Prostate gland (tissue), 2 donors: ENCODE measurements at regions not wholly inside any gene's neighbourhood (a gene's known extent, or its start where the extent isn't known, plus 50 kb on each side); places are given as distances from the start of the nearest gene placed in this dataset.

Experiments used
- DNase-seq: peaks from one replicate; pipeline ENCODE4 v3.0.0-alpha.2; 2019; ENCODE audit warnings: low spot score
- H3K27ac ChIP-seq, 2 donors: fragments of 200-600 bp; sonication (generic); 2 replicates each; pipeline ENCODE4 v1.5.1; 2017 to 2019
- H3K27me3 ChIP-seq: fragments of 200-600 bp; sonication (generic); replicated peaks from 2 replicates; pipeline ENCODE4 v1.5.1; 2019; ENCODE audit not compliant: insufficient read depth
- H3K36me3 ChIP-seq, 2 donors: fragments of 200-600 bp; sonication (generic); 1 replicate in 1 of 2; 2 replicates in 1 of 2; pipeline versions ENCODE4 v1.5.1 to v1.8.1; 2017 to 2019
- H3K4me1 ChIP-seq: fragments of 200-600 bp; sonication (generic); replicated peaks from 2 replicates; pipeline ENCODE4 v1.5.1; 2019
- H3K4me3 ChIP-seq, 2 donors: fragments of 200-600 bp; sonication (generic); 2 replicates each; pipeline ENCODE4 v1.5.1; 2017 to 2019
- H3K9me3 ChIP-seq: fragments of 200-600 bp; sonication (generic); 2 replicates; pipeline ENCODE4 v1.5.1; 2017
- POLR2A ChIP-seq: fragments of 450-650 bp; IDR thresholded peaks from one replicate; pipeline ENCODE4 v1.6.1; 2016; ENCODE audit warnings: antibody characterized with exemption, mild to moderate bottlenecking
- POLR2AphosphoS5 ChIP-seq: sonication (generic); formaldehyde crosslinking; IDR thresholded peaks from one replicate; pipeline ENCODE4 v1.6.1; 2017; ENCODE audit warnings: antibody characterized with exemption
- WGBS: methylation state at CpG from one replicate; pipeline ENCODE4 v1.1.5; 2018; 5-methylcytosine and 5-hydroxymethylcytosine counted together
- intact Hi-C: fragments of 100-400 bp; cut with DNase I; formaldehyde crosslinking; loops from one replicate; pipeline ENCODE4 v1.14.2; 2022
- TF ChIP-seq, protein P1 (sequence below), 4 experiments: fragments of 200-600 bp in 2 of 4; fragments of 450-650 bp in 2 of 4; sonication (generic) in 2 of 4; IDR thresholded peaks; 1 replicate in 3 of 4; 2 replicates in 1 of 4; pipeline ENCODE4 v1.5.1; 2016 to 2019; ENCODE audit warnings: antibody characterized with exemption in 4 of 4, mild to moderate bottlenecking in 2 of 4, moderate library complexity in 2 of 4

DNA sequence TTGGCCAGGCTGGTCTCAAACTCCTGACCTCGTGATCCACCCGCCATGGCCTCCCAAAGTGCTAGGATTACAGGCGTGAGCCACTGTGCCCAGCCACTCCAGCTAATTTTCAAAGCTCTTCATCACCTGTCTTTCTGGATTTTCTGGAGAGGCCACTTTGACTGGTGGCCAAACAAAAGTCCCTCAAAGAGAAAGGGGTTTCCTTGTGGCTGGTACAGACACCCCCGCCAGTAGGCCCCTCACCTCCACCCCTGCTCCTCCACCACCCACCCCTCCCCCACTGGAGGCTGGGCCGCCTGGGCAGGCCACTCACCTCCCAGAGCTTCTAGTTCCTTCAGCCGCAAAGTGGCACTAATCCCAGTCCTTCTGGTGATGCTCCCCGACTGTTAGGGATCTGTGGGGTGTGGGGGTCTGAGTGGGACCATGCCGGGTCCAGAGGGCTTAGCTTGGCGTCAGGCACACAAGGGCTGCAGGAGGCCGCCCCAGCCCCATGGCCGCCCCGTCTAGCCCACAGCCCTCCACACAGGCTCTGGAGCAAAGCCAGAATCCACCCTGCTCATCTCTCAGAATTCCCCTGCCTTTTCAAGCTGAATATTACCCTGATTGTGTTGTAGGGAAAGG is 182.0 kb upstream of the IER5L start:
- TF ChIP-seq POLR2A (no peak), POLR2AphosphoS5 (no peak)
- TF ChIP-seq, protein P1, sequence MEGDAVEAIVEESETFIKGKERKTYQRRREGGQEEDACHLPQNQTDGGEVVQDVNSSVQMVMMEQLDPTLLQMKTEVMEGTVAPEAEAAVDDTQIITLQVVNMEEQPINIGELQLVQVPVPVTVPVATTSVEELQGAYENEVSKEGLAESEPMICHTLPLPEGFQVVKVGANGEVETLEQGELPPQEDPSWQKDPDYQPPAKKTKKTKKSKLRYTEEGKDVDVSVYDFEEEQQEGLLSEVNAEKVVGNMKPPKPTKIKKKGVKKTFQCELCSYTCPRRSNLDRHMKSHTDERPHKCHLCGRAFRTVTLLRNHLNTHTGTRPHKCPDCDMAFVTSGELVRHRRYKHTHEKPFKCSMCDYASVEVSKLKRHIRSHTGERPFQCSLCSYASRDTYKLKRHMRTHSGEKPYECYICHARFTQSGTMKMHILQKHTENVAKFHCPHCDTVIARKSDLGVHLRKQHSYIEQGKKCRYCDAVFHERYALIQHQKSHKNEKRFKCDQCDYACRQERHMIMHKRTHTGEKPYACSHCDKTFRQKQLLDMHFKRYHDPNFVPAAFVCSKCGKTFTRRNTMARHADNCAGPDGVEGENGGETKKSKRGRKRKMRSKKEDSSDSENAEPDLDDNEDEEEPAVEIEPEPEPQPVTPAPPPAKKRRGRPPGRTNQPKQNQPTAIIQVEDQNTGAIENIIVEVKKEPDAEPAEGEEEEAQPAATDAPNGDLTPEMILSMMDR (IDR thresholded peaks at IDR 0.05), result no peak
- WGBS, result 51% methylated on average over 12 of the region's 12 CpGs
- DNase-seq, result no peak

DNA sequence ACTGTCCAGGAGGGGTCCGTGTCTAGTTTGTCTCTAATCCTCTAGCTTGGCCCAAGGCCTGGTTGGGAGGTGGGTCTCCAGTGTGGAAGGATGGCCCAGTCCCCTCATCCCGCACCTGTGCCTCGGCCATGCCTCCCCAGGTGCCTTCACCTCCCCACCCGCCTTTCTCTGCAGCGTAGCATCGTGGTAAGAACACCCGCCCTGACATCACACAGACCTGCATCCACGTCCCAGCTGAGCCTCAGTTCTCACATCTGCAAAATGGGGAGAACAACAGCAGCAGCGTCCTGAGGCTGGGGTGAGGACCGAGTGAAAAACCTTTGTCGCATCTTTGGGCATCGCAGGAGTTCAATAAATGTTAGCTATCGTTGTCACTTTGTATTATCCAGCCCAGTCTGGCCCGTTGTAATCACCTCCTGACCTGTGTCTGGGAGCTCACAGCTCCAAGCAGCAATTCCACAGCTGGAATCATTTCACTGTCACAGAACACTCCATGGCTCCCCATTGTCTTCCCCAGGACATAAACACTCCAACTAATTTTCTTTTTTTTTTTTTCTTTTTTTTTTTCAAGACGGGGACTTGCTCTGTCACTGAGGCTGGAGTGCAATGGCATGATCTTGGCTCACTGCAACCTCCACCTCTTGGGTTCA is 181.2 kb upstream of the IER5L start:
- DNase-seq, result no peak
- Histone ChIP-seq H3K4me1 (no peaks in the 10 kb centered on the region), H3K27ac (no peak overlapping the region), H3K4me3 (no peak overlapping the region), H3K9me3 (no peaks in the 10 kb centered on the region), H3K36me3 (no peaks in the 10 kb centered on the region), H3K27me3 (no peaks in the 10 kb centered on the region)
- intact Hi-C loops, result no loop called here
- TF ChIP-seq POLR2AphosphoS5, result no peak
- TF ChIP-seq, protein P1 (IDR thresholded peaks at IDR 0.05), result no peak
- TF ChIP-seq POLR2A, result no peak
- WGBS, result 91% methylated on average over 15 of the region's 15 CpGs

More for the DNA sequence above, 182.0 kb upstream of the IER5L start:
- H3K27me3 ChIP-seq, result no peaks in the 10 kb centered on the region
- H3K36me3 ChIP-seq, result no peaks in the 10 kb centered on the region
- no peak overlapping the region for H3K27ac ChIP-seq
- intact Hi-C loops, result no loop called here
- no peaks in the 10 kb centered on the region for H3K9me3 ChIP-seq
- no peaks in the 10 kb centered on the region for H3K4me1 ChIP-seq
- H3K4me3 ChIP-seq, result no peak overlapping the region

GRCh38 chr9:129358621-129359154 is 180.6 kb upstream of the IER5L start:
- intact Hi-C loops, result no loop called here
- Histone ChIP-seq H3K36me3 (no peaks in the 10 kb centered on the region), H3K27ac (no peak overlapping the region), H3K27me3 (no peaks in the 10 kb centered on the region), H3K4me1 (no peaks in the 10 kb centered on the region), H3K4me3 (no peak overlapping the region), H3K9me3 (no peaks in the 10 kb centered on the region)
- DNase-seq, result no peak
- WGBS, result 75% methylated on average over 10 of the region's 12 CpGs
- TF ChIP-seq POLR2A, result no peak
- TF ChIP-seq POLR2AphosphoS5, result no peak
- TF ChIP-seq, protein P1 (IDR thresholded peaks at IDR 0.05), result no peak

GRCh38 chr9:129357773-129358245 is 179.7 kb upstream of the IER5L start:
- intact Hi-C loops, result no loop called here
- WGBS, result 82% methylated on average over 6 of the region's 6 CpGs

More at GRCh38 chr9:129357773-129358245, 179.7 kb upstream of the IER5L start:
- no peak for DNase-seq
- TF ChIP-seq, protein P1 (IDR thresholded peaks at IDR 0.05), result no peak
- no peak for TF ChIP-seq POLR2A
- no peak for TF ChIP-seq POLR2AphosphoS5
- Histone ChIP-seq H3K9me3 (no peaks in the 10 kb centered on the region), H3K4me3 (no peak overlapping the region), H3K27me3 (no peaks in the 10 kb centered on the region), H3K36me3 (no peaks in the 10 kb centered on the region), H3K4me1 (peaks cover 4% of the 10 kb centered on the region), H3K27ac (no peak overlapping the region)
